ENCODE measurements at regions not wholly inside any gene's neighbourhood (a gene's known extent, or its start where the extent isn't known, plus 50 kb on each side); places are given as distances from the start of the nearest gene placed in this dataset.

- H3K27ac ChIP-seq: no peak overlapping the region
- TF ChIP-seq CTCF (conservative IDR thresholded peaks at IDR 0.05): no peak
- TF ChIP-seq ZFX (IDR thresholded peaks at IDR 0.05): no peak
Measured at GRCh38 chr10:118107541-118107940, 60.8 kb upstream of the RAB11FIP2 start.

GRCh38 chr10:118107040-118107439 lies 60.3 kb upstream of the RAB11FIP2 start:
- H3K27ac ChIP-seq: no peak overlapping the region
- TF ChIP-seq ZFX (IDR thresholded peaks at IDR 0.05) (no peak), CTCF (conservative IDR thresholded peaks at IDR 0.05) (0 out of 2 replicates have a peak, but pooled peaks have one; percentile 1)

GRCh38 chr10:118106426-118106825 lies 59.7 kb upstream of the RAB11FIP2 start:
- H3K27ac ChIP-seq: no peak overlapping the region
- no peak for TF ChIP-seq ZFX (IDR thresholded peaks at IDR 0.05)
- TF ChIP-seq CTCF (conservative IDR thresholded peaks at IDR 0.05): peak; percentile 66

- H3K27ac ChIP-seq: no peak overlapping the region
- TF ChIP-seq ZFX (IDR thresholded peaks at IDR 0.05) (no peak), CTCF (conservative IDR thresholded peaks at IDR 0.05) (no peak)
Measured at GRCh38 chr10:118102121-118102520, 55.4 kb upstream of the RAB11FIP2 start.

- TF ChIP-seq CTCF (conservative IDR thresholded peaks at IDR 0.05): no peak
- no peak for TF ChIP-seq ZFX (IDR thresholded peaks at IDR 0.05)
- H3K27ac ChIP-seq: no peak overlapping the region
Measured at GRCh38 chr10:118101501-118101900, 54.8 kb upstream of the RAB11FIP2 start.
